Liver (tissue), 2 donors: ENCODE measurements at regions not wholly inside any gene's neighbourhood (a gene's known extent, or its start where the extent isn't known, plus 50 kb on each side); places are given as distances from the start of the nearest gene placed in this dataset.

ENCODE experiments used
- FOXA1 ChIP-seq: IDR thresholded peaks from 2 replicates; pipeline ENCODE4 v1.6.1; 2016; ENCODE audit warnings: antibody characterized with exemption
- GABPA ChIP-seq, 2 donors: IDR thresholded peaks in 1 of 2; conservative IDR thresholded peaks in 1 of 2; 2 replicates each; pipeline ENCODE4 v1.6.1; 2016; ENCODE audit warnings: antibody characterized with exemption in 2 of 2, mild to moderate bottlenecking in 1 of 2, moderate library complexity in 1 of 2
- donor health status: healthy.

GRCh38 chr18:29523371-29523770 lies 1346.4 kb upstream of the CDH2 start:
- TF ChIP-seq FOXA1 (no peak), GABPA (IDR thresholded peaks at IDR 0.05 in 1 of 2, conservative IDR thresholded peaks at IDR 0.05 in 1 of 2) (no peak)
